ENCODE measurements at regions not wholly inside any gene's neighbourhood (a gene's known extent, or its start where the extent isn't known, plus 50 kb on each side); places are given as distances from the start of the nearest gene placed in this dataset.

DNA sequence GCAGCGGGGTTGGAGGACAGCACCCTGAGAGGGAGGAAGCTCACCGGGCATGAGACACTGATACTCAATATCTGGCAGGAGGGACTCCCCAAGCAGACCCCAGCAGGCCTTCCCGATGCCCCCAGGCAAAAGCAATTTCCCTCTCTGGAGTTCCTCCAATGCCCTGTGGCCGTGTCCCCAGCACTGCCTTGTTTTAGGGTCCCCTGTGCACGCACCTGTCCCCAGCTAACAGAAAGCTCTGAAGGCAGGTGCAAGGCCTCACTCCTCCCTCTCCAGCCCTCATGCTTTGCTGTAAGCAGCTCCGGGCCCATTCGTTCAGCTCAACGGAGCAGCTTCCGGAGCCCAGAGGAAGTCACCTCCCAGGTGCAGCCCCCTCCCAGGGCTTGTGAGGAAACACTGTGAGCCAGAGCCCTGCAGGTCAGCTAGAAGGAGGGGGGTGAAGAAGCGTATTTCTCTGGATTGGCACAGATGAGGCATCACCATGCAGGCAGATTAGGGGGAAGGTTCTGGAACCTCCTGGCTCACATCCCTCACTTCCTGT is 50.3 kb upstream of the ID2 start:
- TF ChIP-seq, protein P1, sequence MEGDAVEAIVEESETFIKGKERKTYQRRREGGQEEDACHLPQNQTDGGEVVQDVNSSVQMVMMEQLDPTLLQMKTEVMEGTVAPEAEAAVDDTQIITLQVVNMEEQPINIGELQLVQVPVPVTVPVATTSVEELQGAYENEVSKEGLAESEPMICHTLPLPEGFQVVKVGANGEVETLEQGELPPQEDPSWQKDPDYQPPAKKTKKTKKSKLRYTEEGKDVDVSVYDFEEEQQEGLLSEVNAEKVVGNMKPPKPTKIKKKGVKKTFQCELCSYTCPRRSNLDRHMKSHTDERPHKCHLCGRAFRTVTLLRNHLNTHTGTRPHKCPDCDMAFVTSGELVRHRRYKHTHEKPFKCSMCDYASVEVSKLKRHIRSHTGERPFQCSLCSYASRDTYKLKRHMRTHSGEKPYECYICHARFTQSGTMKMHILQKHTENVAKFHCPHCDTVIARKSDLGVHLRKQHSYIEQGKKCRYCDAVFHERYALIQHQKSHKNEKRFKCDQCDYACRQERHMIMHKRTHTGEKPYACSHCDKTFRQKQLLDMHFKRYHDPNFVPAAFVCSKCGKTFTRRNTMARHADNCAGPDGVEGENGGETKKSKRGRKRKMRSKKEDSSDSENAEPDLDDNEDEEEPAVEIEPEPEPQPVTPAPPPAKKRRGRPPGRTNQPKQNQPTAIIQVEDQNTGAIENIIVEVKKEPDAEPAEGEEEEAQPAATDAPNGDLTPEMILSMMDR (IDR thresholded peaks at IDR 0.05 in 2 of 3, conservative IDR thresholded peaks at IDR 0.05 in 1 of 3; ENCODE audit: insufficient read depth in 2 of 3, low read depth in 1 of 3, low read length in 3 of 3) = no peak
- TF ChIP-seq, protein P2, sequence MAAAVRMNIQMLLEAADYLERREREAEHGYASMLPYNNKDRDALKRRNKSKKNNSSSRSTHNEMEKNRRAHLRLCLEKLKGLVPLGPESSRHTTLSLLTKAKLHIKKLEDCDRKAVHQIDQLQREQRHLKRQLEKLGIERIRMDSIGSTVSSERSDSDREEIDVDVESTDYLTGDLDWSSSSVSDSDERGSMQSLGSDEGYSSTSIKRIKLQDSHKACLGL (CRISPR knock-in tag; IDR thresholded peaks at IDR 0.05; ENCODE audit: borderline replicate concordance, poor library complexity, severe bottlenecking) = no peak
- no peak for TF ChIP-seq SMAD3 (CRISPR knock-in tag; conservative IDR thresholded peaks at IDR 0.05)
- no peak for TF ChIP-seq ATF7 (IDR thresholded peaks at IDR 0.05)

Data from K562 (cell line).